HG02623 (cell line): ENCODE measurements at regions not wholly inside any gene's neighbourhood (a gene's known extent, or its start where the extent isn't known, plus 50 kb on each side); places are given as distances from the start of the nearest gene placed in this dataset.

Source experiments
- ATAC-seq: cut with Tn5 transposase; IDR thresholded peaks from one replicate; pipeline ENCODE4 v1.9.1; 2021; ENCODE audit warnings: moderate library complexity; ENCODE audit not compliant: unreplicated experiment

- ATAC-seq = no peak
Observed at GRCh38 chr4:98210281-98210680, 50.9 kb upstream of the RAP1GDS1 start.

GRCh38 chr4:98209111-98209510 is 52.1 kb upstream of the RAP1GDS1 start:
- no peak for ATAC-seq

- peak; percentile 45 for ATAC-seq
Observed at GRCh38 chr4:98204236-98204553, 57.0 kb upstream of the RAP1GDS1 start.

GRCh38 chr4:98203332-98204235 is 57.6 kb upstream of the RAP1GDS1 start:
- ATAC-seq = peak; percentile 75

- ATAC-seq = no peak
Observed at GRCh38 chr4:98202907-98203306, 58.3 kb upstream of the RAP1GDS1 start.

GRCh38 chr4:98199247-98199646 is 56.0 kb upstream of the STPG2 start:
- ATAC-seq = no peak

- ATAC-seq = no peak
Observed at GRCh38 chr4:98195005-98195404, 51.7 kb upstream of the STPG2 start.

- ATAC-seq = no peak
Observed at GRCh38 chr4:98193459-98194105, 50.3 kb upstream of the STPG2 start.
